ENCODE measurements at regions not wholly inside any gene's neighbourhood (a gene's known extent, or its start where the extent isn't known, plus 50 kb on each side); places are given as distances from the start of the nearest gene placed in this dataset.

- Histone ChIP-seq H3K27ac (no peak overlapping the region), H3K4me3 (no peak overlapping the region), H3K9me3 (peaks cover 0 to 11% (median 5%) of the 10 kb centered on the region in 4 donors), H3K36me3 (no peaks in the 10 kb centered on the region), H3K27me3 (no peaks in the 10 kb centered on the region), H3K4me1 (no peaks in the 10 kb centered on the region)
- intact Hi-C loops (cut with DNase I; ENCODE audit: low total_unique reads), result no loop called here
- no peak for TF ChIP-seq POLR2AphosphoS5 (IDR thresholded peaks at IDR 0.05)
- TF ChIP-seq EP300 (IDR thresholded peaks at IDR 0.05), result no peak
- TF ChIP-seq CTCF (IDR thresholded peaks at IDR 0.05), result no peak
- TF ChIP-seq POLR2A (IDR thresholded peaks at IDR 0.05), result no peak
- 85 to 90% (median 87%) methylated on average over 2 of the region's 2 CpGs for WGBS, 5 donors
- DNase-seq, result no peak
Measured at GRCh38 chr2:49843314-49843713, 689.0 kb upstream of the FSHR start.

GRCh38 chr2:49840428-49840975 is 686.2 kb upstream of the FSHR start:
- H3K27me3 ChIP-seq, result no peaks in the 10 kb centered on the region
- intact Hi-C loops (cut with DNase I; ENCODE audit: low total_unique reads), result no loop called here
- peaks cover 0 to 11% (median 5%) of the 10 kb centered on the region in 4 donors for H3K9me3 ChIP-seq
- no peak for DNase-seq
- no peak overlapping the region for H3K27ac ChIP-seq
- no peaks in the 10 kb centered on the region for H3K4me1 ChIP-seq
- 56 to 66% (median 60%) methylated on average over 5 of the region's 5 CpGs for WGBS, 5 donors
- H3K36me3 ChIP-seq, result no peaks in the 10 kb centered on the region
- TF ChIP-seq CTCF (IDR thresholded peaks at IDR 0.05) (no peak), POLR2A (IDR thresholded peaks at IDR 0.05) (no peak), POLR2AphosphoS5 (IDR thresholded peaks at IDR 0.05) (no peak), EP300 (IDR thresholded peaks at IDR 0.05) (no peak)
- no peak overlapping the region for H3K4me3 ChIP-seq

GRCh38 chr2:49839818-49840217 is 685.5 kb upstream of the FSHR start:
- Histone ChIP-seq H3K27ac (no peak overlapping the region), H3K4me1 (no peaks in the 10 kb centered on the region), H3K9me3 (peaks cover 0 to 11% (median 5%) of the 10 kb centered on the region in 4 donors), H3K4me3 (no peak overlapping the region), H3K27me3 (no peaks in the 10 kb centered on the region), H3K36me3 (no peaks in the 10 kb centered on the region)
- TF ChIP-seq POLR2A (IDR thresholded peaks at IDR 0.05) (no peak), EP300 (IDR thresholded peaks at IDR 0.05) (no peak), CTCF (IDR thresholded peaks at IDR 0.05) (no peak), POLR2AphosphoS5 (IDR thresholded peaks at IDR 0.05) (no peak)
- no peak for DNase-seq
- intact Hi-C loops (cut with DNase I; ENCODE audit: low total_unique reads), result no loop called here
- 63 to 74% (median 64%) methylated on average over 5 of the region's 5 CpGs for WGBS, 5 donors

- DNase-seq, result no peak
- Histone ChIP-seq H3K4me1 (no peaks in the 10 kb centered on the region), H3K27ac (no peak overlapping the region), H3K9me3 (no peaks in the 10 kb centered on the region), H3K4me3 (no peak overlapping the region), H3K36me3 (no peaks in the 10 kb centered on the region), H3K27me3 (no peaks in the 10 kb centered on the region)
- WGBS, 5 donors, result 19 to 44% (median 29%) methylated on average over 7 of the region's 7 CpGs
- intact Hi-C loops (cut with DNase I; ENCODE audit: low total_unique reads), result no loop called here
- TF ChIP-seq EP300 (IDR thresholded peaks at IDR 0.05), result no peak
Measured at GRCh38 chr2:49837561-49838293, 683.4 kb upstream of the FSHR start.

- no peak for DNase-seq
- 63 to 72% (median 65%) methylated on average over 3 of the region's 3 CpGs for WGBS, 5 donors
- no peaks in the 10 kb centered on the region for H3K36me3 ChIP-seq
- H3K9me3 ChIP-seq, result no peaks in the 10 kb centered on the region
- no peaks in the 10 kb centered on the region for H3K27me3 ChIP-seq
- TF ChIP-seq POLR2AphosphoS5 (IDR thresholded peaks at IDR 0.05) (no peak), EP300 (IDR thresholded peaks at IDR 0.05) (no peak), POLR2A (IDR thresholded peaks at IDR 0.05) (no peak), CTCF (IDR thresholded peaks at IDR 0.05) (no peak)
- no peaks in the 10 kb centered on the region for H3K4me1 ChIP-seq
- intact Hi-C loops (cut with DNase I; ENCODE audit: low total_unique reads), result no loop called here
- no peak overlapping the region for H3K27ac ChIP-seq
- H3K4me3 ChIP-seq, result no peak overlapping the region
Measured at GRCh38 chr2:49836017-49836416, 681.7 kb upstream of the FSHR start.

Measured in stomach (tissue), 8 donors.